HepG2 (cell line): ENCODE measurements at regions not wholly inside any gene's neighbourhood (a gene's known extent, or its start where the extent isn't known, plus 50 kb on each side); places are given as distances from the start of the nearest gene placed in this dataset.

ENCODE experiments used
- CHD2 ChIP-seq: IDR thresholded peaks from 2 replicates; pipeline ENCODE4 v1.6.1; 2011; ENCODE audit warnings: low read depth, low read length, improper control_type of control experiment
- TF ChIP-seq, protein P1 (sequence below): sonication (generic); formaldehyde crosslinking; IDR thresholded peaks from 2 replicates; pipeline ENCODE4 v1.5.0; 2020; ENCODE audit warnings: mild to moderate bottlenecking, missing genetic modification reagents, moderate library complexity

DNA sequence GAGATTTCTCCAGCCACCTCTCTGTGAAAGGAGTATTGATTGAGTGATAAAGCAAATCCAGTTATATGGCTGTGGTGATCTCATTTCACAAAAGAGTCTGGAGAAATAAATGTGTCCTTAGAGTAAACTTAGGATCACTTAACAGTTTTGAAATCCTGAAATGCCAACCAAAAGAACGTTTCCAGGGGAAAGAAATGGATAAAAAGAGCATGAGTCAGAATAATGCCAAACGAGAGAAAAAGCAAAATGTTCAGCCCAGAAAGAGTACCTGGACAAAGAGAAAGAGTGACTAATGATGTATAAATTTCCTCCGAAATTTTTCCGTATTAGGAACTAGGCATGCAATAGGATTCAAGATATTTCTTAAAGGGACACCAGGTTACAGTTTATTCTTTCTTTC is 463.1 kb upstream of the CDH10 start:
- TF ChIP-seq, protein P1, sequence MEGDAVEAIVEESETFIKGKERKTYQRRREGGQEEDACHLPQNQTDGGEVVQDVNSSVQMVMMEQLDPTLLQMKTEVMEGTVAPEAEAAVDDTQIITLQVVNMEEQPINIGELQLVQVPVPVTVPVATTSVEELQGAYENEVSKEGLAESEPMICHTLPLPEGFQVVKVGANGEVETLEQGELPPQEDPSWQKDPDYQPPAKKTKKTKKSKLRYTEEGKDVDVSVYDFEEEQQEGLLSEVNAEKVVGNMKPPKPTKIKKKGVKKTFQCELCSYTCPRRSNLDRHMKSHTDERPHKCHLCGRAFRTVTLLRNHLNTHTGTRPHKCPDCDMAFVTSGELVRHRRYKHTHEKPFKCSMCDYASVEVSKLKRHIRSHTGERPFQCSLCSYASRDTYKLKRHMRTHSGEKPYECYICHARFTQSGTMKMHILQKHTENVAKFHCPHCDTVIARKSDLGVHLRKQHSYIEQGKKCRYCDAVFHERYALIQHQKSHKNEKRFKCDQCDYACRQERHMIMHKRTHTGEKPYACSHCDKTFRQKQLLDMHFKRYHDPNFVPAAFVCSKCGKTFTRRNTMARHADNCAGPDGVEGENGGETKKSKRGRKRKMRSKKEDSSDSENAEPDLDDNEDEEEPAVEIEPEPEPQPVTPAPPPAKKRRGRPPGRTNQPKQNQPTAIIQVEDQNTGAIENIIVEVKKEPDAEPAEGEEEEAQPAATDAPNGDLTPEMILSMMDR (CRISPR knock-in tag) = no peak
- TF ChIP-seq CHD2 = no peak
